SHP77 treated with DMSO at 0.1 percent for 48 hours (cell line): ENCODE measurements at regions not wholly inside any gene's neighbourhood (a gene's known extent, or its start where the extent isn't known, plus 50 kb on each side); places are given as distances from the start of the nearest gene placed in this dataset.

Experiments used
- DNase-seq: peaks from one replicate; lab custom pipeline; 2025; lab: John Stamatoyannopoulos, UW

DNA sequence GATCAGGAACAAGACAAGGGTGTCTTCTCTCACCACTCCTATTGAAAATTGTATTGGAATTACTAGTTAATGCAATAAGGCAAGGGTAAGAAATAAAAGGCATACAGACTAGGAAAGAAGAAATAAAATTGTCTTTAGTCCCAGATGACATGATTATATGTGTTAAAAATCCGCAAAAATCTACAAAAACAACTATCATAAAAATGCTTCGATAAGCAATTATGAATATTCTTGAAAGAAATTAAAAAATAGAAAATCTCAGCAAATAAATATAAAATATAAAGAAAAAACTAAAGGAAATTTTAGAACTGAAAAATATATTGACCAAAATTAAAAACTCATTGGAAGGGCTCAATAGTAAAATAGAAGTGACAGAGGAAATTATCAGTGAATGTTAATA is 243.3 kb downstream of the ZNF674 start:
- DNase-seq = no peak

DNA sequence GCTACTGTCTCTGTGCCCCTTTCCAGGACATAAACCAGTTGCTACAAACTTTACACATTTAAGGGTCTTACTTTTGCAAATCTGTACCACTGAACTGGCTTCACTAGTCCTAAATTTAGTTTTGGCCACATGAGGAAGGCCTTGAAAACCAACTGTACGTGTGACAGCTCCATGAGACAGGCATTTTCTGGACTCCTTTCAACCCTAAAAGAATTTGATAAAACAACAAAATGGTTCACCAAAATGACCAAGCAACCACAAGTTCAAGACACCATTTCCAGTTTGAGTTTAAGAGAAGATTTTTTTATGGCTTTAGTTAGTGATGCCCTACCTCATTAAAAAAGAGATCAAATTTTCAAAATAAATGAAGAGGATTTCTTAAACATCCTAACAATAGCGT is 246.4 kb downstream of the ZNF674 start:
- DNase-seq = no peak

DNA sequence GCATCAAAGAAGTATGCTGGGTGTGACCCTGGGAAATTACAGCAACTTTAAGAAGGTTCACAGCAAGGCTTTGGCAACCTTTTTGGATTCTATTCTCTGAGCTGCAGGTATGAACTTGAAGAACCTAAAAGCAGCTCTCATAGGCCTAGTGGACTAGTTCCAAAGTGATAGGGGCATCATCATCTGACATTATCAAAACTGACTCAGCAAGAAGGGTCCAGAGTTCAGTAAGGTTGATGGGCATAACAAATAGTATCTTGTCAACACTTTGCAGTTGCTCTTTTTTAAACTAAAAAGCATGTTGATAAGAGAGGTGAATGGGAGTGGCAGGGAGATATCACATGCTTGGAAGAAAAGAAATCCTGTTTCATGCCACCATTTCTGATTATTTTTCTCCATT is 249.3 kb downstream of the ZNF674 start:
- DNase-seq = no peak

DNA sequence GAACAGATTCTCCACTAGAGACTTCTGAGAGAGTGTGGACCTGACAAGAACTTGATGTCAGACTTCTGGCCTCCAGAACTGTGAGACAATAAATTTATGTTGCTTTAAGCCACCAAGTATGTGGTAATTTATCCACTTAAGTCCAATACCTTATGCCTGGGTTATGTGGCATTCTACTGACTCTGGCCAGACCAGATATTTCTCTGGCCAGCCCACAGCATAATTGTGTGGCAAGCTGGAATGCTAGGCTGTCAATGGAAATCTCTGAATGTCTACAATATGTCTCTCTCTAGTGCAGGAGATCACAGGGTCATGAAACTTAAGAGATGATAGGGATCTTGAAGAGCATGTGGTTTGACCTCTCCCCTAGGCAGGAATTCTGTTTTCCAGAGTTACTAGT is 251.0 kb downstream of the ZNF674 start:
- no peak for DNase-seq

DNA sequence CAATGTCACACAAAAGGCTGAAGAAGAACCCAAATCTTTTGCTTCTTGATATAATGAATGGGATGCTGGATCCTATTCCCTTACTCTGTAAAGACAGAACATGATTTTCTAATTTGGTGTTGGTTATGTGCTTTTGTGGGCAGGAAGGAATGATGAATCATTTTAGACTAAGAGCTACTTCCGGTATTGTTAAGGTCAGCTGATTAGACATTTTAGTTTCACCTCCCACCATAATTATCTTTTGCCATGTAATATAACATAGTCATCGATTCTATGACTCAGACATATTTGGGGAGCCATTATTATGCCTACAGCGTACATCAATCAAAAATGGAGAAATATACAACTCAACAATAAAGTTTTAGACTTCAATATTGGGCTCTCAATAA is 265.3 kb downstream of the ZNF674 start:
- no peak for DNase-seq

DNA sequence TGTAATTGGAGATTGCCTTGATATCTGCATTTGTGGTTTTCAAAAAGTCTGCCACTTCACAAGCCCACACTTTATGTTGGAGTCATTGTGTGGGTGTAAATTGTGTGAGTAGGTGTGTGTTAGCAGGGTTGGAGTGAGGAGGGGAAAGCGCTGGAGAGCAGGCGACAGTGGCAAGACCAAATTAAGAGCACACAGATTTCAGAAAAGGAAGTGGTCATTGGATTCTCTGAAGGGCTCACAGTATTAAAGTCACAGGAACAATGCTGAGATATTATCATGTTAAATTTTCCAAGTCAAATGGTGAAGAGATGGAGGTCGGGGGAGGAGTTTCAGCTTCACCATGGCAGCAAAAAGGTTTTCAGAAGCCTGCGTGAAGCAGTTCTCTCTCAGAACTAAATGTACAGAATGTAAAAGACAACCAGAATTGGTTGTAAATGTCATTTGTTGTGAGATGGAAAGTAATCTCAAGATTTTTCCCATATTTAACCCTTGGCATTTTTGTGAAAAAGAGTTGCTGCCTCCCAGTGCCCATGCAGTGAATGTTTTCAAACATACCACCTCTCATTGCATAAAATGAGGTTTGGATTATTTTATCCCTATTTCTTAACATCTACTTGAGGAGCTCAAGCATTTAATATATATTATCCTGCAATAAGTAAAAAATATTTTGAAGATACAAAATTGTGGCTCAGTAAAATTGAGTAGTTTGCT is 265.9 kb downstream of the ZNF674 start:
- DNase-seq = no peak

DNA sequence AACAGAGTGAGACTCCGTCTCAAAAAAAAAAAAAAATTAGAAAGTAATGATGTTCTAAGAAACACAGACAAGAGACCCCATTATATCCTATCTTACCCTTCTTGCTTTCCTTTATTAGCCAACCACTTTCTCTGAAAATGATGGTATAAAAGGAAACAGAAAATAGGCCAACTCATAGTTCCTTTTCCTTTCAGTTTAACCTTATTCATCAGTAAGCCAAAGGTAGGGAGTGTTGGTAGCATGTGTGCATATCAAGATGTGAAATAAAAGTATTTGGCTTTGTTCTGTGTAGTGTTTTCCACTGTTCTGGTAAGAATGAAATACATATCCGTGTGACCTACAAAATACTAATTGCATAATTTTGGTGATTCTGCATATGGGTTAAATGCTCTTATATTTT is 266.6 kb downstream of the ZNF674 start:
- no peak for DNase-seq

DNA sequence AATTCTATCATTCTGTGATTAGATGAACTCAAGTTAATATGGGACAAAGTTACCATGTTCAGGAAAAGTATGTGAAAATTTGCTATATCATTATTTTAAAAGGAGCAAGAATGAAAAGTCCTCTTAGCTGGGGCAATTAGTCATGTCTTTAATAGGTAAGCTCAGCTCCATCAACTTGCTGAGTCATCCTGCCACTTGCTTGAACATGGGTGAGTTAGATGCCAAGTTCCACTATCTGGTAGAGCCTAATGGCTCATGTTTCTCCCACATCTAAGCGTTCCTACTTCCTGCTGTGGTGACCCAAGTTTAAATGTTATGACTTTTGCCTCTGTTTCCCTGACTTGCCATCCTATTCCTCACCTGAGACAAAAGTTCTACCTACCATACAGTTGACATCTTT is 276.8 kb downstream of the ZNF674 start:
- no peak for DNase-seq

DNA sequence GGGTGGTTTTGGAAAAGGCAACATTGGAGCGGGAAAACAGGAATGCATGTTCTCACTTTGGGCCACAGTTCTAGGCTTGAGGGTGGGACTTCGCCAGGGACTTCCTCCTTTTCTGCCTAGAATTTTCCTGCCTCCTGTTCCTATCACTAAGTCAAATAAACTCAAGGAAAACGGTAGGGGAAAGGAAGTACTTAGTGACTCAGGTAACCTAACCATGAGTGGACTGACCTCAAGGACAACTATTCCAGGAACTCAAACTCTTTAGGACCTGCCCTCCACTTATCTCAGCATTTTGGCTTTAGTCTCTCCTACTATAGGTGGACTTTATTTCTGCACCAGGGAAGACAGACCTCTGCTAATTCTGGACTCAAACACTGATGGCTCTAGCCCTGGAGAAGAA is 281.7 kb downstream of the ZNF674 start:
- no peak for DNase-seq

DNA sequence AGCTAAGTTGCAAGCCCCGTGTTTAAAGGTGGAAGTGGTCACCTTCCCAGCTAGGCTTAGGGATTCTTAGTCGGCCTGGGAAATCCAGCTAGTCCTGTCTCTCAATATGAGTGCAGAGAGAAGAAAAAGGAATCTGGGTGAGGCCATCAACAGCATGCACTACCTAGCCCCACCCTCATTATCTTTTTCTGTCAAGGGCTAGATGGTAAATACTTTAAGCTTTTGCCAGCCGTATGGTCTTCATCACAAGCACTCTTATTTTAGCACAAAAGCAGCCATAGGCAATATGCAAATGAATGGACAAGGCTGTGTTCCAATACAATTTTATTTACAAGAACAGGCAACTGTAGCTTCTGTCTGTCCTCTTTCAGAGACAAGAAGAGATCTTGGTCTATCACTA is 282.9 kb downstream of the ZNF674 start:
- no peak for DNase-seq

DNA sequence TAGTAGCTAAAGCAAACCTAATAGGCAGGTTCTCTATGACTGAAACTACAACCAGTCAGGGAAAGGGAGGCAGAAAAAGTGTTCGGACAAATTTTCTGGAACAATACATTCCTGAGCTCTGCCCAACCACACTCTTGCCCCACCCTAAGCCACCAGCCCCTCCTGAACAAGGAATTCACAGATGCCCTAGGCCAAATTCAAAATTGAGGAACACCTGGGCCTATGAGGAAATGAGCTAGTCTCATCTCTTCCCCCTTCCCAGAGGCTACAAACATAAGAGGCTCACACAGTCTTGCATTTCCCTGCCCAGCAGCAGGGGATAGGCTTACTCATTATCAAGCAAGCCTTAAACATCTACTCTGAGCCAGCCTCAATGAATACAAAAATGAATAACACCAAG is 284.7 kb downstream of the ZNF674 start:
- no peak for DNase-seq

DNA sequence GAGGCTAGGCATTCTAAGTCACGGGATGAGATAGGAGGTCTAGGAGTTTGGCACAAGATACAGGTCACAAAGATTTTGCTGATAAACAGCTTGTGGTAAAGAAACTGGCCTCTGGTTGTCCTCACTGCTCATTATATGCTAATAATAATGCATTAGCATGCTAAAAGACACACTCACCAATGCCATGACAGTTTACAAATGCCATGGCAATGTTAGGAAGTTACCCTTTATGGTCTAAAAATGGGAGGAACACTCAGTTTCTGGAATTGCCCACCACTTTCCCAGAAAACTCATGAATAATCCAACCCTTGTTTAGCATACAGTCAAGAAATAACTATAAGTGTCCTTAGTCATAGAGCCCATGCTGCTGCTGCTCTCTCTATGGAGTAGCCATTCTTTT is 286.9 kb downstream of the ZNF674 start:
- no peak for DNase-seq

DNA sequence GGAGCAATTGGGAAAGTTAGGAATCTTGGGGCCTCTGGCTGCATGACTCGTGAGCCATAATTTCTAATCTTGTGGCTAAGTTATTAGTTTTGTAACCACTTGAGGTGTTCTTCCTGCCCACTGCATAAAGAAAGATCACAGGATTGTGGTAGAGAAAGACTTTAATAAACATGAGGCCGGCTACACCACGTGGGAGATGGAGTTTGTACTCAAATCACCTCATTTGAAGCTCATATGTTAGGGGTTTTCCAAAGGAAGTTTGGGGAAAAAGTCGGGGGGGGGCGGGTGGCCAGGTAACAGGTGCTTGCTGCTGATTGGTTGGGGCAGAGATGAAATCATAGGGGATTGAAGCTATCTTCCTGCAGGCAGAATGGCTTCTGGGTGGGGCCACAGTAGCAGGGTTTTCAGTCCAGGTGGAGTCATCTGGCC is 287.8 kb downstream of the ZNF674 start:
- DNase-seq = no peak

DNA sequence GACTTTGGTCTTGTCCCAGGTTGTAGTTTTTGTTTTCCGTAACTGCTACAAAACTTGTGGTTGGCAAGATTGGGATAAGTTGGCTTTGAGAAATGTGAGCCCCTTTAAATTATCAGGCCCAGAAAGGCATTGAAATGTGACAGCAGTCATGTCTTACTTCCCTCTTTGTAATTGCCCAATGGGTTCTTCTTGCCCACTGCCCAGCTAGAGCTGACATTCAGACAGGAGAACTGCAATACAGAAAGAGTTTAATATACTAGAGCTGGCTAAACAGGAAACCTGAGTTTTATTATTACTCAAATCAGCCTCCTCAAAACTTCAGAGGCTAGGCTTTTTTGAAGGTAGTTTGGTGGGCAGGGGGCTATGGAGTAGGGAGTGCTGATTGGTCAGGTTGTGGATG is 288.3 kb downstream of the ZNF674 start:
- DNase-seq = no peak

DNA sequence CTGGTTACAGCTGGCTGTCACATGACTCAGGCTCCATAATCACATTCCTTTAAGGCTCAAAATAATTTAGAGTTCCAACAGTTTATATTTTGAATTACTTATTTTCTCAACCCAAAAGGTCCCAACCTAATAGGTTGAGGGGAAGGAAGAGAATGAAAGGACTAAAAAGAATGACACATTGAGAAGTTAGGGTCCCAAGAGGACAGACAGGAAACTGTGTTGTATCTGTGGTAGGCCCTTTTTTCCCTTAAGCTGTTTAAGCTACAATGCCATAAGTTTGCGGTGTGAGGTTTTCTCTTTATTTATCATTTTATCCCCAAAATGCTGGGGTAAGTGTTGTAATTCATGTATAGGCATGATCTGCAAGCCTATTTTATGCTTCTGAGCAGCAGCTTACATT is 290.2 kb downstream of the ZNF674 start:
- no peak for DNase-seq

DNA sequence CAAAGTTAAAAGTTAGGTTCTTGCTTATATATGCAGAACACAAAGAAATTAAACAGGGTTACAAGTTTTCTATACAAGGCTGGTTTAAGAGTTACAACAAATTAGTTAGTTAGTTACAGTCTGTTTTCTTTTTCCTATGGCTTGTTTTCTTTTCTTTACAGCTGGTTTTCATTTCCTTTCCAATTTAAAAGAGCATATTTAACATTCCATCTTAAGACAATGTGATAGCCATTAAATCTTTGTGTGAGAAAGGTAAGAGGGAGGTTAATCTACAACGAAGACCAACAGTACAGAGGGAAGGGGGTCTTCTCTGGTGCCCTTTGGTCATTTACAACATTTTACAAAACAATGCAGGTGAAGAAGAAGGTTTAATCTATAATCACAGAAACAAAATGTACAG is 290.6 kb downstream of the ZNF674 start:
- no peak for DNase-seq

DNA sequence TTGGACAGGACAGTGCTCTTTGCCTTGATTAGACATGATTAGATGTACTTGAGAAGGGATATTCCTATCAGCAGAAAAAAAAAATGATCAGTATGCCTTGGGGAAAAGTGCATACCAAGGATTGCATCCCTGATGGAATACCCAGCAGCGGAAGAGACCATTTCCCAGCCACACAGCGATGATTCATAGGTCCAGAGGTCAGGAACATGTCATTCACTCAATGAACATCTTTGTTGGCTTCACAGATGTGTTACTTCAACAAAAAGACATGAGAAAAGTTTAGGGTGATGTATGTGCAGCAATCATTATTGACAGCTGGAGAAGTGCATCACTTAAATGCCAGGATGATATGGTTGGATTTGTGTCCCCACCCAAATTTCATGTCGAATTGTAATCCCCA is 293.5 kb downstream of the ZNF674 start:
- no peak for DNase-seq

DNA sequence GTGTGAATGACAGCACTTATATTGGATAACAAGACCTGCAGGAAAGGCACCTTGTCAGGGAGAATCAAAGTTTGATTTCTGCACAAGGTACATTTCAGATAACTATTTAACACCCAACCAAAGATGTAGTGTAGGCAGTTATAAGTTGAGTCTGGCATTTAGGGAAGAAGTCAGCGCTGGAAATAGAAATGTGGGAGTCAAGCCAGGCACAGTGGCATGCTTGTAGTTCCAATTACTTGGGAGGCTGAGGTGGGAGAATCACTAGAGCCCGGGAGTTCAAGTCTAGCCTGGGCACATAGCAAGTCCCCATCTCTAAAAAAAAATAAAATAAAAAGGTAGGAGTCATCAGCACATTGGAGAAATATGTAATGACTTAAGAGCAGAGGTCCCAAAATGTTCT is 295.1 kb downstream of the ZNF674 start:
- DNase-seq = no peak

DNA sequence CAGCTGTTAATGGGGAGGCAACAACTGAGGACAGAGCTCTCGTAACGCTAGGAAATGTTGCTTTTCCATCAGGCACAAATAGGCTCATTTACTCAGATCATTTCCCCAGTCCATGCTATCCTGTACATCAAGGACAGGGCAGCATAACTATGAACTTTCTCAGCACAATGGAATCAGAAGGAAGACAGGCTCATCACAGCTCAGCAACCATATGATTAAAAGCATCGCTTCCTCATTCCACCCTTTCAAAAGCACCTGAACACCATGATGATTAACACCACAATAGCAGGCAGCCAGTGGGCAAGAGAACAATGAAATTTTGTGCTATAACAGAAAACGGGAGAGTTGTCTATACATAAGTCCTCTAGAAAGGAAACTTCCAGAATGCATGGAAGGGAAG is 297.8 kb downstream of the ZNF674 start:
- no peak for DNase-seq

DNA sequence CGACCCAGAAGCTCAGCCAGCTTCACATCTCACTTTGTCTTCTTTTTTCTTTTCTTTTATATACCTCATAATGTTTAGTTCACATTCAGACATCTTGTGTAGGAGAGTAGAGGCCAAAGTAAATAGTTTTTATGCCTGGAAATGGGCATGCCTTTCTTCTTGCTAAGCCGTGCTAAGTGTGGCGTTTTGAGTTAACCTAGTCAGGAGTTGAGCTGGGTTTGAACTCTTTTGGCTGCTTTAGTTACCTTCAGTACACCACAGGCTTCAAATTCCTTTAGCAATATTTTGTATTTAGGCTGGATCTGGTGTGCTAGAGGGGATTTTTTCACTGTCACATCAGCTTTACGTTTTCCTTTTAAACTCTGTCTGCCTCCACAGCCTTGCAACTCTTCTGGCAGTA is 300.8 kb downstream of the ZNF674 start:
- DNase-seq = no peak

DNA sequence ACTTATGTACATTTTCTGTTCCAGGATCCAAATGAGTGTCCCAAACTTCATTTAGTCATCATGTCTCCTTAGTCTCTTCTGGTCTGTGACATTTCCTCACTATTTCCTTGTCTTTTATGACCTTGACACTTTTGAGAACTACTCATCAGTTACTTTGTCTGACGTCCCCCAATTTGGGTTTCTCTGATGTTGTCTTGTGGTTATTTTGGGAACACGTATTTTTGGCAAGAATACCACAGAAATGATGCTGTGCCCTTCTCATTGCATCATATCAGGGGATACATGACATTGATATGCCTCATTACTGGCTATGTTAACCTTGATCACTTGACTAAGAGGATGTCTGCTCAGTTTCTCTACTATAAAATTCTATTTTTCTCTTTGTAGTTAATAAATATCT is 308.8 kb downstream of the ZNF674 start:
- no peak for DNase-seq

DNA sequence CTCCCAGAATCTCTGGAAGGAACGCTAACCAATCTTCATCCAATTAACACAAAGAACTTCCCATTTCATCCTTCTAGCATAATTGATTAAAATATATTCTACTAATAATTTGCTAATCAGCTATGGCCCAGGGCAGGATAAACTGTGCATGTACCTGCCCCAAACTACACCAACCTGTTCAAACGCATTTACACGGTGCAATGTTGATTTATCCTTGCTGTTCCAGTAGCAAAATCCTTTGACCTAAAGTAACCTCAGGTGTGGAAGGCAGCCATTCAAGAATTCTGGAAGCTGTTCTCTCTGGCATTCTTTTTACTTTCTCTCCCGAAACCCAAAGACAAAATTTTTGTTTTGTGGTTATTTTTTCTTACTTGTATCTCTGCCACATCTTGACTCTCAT is 309.4 kb downstream of the ZNF674 start:
- no peak for DNase-seq

DNA sequence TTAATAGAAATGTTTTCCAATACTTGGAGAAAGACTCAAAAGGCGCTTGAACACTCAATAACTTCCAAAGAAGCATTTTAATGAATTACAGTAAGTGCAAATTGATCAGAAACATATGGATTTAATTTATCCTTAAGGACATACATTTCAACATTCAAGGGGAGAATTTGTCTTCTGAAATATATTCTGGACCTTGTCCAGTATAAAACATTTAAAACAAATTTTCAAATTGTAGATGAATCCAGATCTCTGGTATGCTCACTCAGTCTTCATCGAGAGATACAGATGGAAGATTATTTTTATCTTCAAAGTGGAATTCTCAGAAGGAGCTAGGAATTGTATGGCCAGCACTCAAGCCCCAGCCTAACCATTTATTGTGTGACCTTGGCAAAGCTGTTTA is 310.4 kb downstream of the ZNF674 start:
- DNase-seq = no peak

DNA sequence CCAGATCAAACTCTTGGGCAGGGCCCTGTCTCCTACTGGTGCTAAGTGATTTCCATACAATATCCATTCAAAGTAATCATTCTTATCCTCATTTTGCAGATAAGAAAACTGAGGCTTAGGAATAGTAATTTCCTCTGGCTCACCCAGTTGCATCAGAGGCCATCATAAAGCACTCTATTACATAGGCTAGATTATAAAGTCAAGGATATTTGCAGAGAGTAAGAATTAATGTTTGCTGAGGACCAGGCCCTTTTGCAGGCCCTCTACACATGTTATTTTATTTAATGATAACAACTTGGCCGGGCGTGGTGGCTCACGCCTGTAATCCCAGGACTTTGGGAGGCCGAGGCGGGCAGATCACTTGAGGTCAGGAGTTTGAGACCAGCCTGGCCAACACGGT is 316.8 kb downstream of the ZNF674 start:
- no peak for DNase-seq

DNA sequence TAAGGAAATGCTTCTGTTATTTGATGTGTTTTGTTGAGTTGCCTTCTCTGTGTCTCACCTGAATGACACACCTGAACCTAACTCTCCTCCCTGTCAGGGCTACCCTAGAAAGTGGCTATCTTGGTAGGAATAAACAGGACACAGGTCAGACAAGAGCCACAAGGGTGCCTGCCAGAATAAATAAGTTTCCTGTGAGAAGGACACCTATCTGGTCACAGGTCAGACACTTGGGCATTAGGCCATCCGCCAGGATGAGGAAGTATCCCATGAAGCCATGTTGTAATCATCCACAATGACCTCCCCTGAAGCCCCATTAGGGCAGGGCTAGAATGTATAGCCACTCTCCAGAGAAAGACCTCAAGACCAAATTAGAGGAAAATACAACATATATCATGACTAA is 318.8 kb downstream of the ZNF674 start:
- DNase-seq = no peak
